ENCODE measurements at regions not wholly inside any gene's neighbourhood (a gene's known extent, or its start where the extent isn't known, plus 50 kb on each side); places are given as distances from the start of the nearest gene placed in this dataset.
A peak's percentile ranks its signal among the peaks of the same experiment; 100 is the strongest.
"Not testable (repeated sequence)": the region's sequence is repeated elsewhere in the genome, so short reads cannot be mapped to it uniquely, and the experiment has no call there.

DNA sequence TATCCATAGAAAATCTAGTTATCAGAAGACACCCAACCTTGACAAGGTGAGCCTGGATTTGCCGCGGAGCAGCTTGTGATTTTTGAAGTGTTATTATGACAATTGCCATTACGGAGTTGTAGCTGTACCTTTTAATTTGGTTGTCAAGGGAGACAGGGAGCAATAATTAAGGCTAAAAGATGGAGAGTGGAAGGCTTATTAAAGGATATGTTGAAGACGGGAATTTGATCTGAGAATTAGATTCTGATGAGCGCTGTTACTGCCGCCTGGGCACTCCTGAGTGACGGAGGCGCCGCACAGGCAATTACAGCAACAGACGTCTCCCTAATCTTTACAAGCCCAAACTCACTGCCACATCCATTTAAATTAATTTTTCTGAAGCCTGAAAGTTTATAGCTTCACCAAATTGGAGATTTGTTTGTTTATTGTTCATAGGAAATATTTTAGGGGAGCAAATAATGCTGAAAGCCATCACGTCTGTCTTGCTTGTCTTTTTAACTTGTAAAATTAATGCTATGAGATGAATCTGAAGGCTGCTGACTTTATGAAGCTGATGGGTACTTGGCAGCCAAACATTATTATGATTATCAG is 475.0 kb upstream of the ADARB2 start:
- FAIRE-seq (no peak), DNase-seq (ENCODE audit: low spot score) (no peak)

DNA sequence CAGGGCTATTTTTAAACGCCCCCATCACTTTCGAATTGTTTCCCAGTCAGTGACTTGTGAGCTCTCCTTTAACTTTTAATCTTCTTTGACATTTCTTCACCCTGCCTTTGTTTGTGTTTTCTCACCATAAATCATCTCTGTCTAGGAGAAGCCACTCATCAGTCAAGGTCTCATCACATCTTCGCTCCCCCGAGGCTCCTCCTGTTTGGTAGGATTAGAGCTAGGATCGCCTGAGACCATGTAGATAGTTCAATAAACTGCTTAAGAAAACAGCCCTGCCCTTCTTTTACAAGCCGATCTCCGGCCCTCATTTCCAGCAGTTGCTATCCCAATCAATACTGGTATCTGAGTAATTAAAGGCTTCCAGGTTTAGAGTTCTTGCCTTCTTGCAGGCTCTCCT is 472.8 kb upstream of the ADARB2 start:
- FAIRE-seq (no peak), DNase-seq (ENCODE audit: low spot score) (no peak)

DNA sequence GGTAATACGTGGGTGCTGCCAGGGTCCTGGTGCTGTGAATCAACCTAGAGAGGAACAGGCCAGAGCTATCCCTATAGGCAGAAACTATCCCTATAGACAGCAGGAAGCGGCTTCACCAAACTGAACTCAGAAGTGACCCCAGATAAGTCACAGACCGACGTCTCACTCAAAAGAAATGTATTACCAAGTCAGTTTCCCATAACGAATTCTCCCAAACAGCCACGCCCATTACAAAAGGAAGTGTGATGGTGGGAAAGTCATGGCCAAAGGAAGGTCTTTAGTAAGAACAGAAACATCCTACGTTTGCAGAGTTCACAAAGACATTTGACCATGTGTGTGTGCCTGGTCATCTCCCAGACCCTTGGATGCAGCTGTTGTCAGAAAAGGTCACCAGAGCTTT is 470.8 kb upstream of the ADARB2 start:
- no peak for FAIRE-seq
- DNase-seq (ENCODE audit: low spot score) = no peak

DNA sequence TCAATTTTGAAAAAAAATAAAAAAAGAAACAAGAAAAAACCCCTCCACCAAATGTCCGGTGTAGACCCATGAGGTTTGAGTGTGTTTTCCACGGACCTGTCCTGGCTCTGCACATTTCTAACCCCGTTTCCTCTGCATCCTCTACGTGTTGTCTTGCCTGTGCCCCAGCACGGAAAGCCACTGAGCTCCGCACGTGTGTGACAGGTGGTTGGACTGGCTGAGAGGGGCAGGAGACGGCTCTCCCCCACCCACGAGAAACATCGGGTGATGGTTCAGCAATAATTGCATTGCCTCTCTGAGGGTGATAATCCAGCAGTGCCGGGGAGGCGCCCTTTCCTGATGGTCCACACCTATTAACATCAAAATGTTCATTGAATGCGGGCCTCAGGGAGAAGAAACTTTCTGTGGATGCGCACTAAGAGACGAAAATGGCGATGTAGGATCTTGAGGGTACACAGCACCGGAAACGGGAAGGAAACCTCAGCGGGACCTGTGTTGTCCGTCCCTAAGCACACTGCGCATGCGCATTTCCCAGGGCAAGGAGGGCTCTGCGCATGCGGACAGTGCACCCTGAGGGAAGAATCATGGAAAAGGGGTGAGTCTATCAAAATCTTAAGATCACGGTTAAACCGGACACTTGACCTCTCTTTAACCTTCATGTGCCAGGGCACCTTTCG is 470.1 kb upstream of the ADARB2 start:
- no peak for FAIRE-seq

DNA sequence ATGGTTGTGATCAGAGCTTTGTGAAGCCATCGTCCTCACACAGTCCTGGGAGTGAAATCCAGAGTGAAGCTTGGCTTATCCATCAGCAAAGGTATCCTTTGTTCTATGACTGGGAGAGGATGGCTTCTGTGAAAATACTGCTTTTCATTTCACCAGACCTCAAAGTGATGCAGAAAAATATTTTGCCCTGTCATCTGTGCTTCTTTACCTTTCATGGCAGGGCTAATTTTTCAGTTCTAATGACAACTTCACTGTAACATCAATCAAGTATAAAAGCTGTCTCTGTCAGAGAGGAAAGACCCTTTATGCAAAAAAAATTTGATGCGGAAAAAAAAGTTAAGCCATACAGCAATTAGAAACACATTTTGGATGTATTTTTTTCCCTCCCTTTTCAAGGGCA is 468.1 kb upstream of the ADARB2 start:
- FAIRE-seq (no peak), DNase-seq (ENCODE audit: low spot score) (no peak)

More for the DNA sequence above, 470.1 kb upstream of the ADARB2 start:
- no peak for DNase-seq (ENCODE audit: low spot score)

DNA sequence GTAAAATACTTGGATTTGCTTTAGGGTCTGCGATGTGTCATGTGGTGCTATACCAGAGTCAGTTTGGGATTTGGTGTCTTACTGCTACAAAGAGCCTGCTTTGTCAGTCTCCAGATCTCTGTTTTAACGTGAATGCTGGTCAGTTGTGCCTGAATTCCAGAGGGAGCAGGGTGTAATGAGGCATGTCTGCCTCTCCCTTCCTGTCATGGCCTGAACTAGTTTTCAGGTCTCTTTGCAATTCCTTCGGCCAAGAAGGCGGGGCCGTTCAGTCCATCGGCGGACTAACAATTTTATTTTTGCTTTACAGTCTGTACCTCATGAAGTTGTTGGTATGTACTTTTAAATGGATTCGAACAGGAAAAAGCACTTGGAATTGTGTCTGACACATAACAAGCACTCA is 465.1 kb upstream of the ADARB2 start:
- FAIRE-seq = no peak
- DNase-seq (ENCODE audit: low spot score) = no peak

DNA sequence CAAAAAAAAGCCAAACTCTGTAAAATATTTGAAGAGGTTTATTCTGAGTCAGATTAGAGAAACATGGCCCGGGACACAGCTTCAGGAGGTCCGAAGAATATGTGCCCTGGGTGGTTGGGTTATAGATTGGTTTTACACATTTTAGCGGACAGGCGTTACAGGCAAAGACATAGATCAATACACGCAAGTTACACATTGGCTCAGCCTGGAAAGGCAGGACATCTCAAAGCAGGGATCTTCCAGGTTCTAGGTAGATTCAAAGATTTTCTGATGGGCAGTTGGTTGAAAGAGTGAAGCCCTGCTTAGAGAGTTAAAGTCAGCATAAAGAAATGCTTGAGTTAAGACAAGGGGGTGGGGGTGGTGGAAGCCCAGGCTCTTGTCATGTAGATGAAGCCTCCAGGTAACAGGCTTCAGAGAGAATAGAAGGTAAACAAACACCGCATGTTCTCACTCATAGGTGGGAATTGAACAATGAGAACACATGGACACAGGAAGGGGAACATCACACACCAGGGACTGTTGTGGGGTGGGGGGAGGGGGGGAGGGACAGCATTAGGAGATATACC is 464.3 kb upstream of the ADARB2 start:
- DNase-seq (ENCODE audit: low spot score) (no peak), FAIRE-seq (no peak)

DNA sequence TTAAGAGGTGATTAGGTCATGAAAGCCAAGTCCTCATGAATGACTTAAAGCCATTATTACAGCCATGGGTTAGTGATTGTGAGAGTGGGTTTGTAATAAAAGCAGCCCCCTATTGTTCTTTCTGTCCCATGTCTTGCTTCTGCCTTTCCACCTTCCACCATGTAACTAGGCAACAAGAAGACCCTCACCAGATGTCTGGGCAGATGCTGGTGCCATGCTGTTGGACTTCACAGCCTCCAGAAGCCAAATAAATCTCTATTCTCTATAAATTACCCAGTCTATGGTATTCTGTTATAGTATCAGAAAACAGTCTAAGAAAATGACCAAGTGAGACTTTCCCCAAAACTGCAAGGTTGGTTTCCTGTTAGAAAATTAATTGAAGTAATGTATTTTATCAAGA is 460.3 kb upstream of the ADARB2 start:
- DNase-seq (ENCODE audit: low spot score) (no peak), FAIRE-seq (no peak)

DNA sequence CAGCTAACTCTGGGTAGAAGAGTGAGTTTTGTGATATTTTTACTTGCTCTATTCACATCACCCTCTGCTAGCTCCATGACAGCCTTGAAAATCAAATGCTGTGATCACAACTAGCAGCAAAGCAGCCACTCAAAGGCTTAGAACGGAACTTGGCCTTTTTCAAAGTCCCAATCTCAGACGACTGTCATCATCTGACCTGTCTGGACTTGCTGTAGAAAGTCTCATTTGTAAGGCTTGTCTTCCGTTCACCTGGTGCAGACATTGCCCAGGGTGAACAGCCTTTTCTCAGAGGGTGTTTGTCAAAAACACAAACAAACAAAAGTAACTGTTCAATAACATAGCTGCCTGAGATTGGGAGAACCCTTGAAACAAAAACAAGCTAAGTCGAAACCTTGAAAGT is 458.9 kb upstream of the ADARB2 start:
- FAIRE-seq (no peak), DNase-seq (ENCODE audit: low spot score) (no peak)

DNA sequence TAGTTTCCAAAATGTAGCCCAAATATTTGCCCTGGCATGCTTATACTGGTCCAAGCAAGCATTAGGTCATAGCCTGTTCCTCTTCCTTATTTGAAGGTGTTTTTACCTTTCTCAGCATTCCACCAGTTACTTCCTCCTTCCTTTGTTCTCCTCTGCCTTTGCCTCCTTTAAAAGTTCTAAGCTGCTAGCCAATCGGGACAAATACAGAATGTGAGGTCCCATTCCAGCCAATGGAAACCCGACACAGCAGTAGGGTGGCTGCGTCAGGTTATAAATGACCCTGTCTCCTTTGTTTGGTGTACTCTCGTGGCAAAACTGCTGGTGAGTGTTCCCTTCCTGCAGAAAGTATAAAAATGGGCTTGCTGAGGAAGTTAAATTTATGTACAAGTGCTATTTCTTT is 452.0 kb upstream of the ADARB2 start:
- not testable (repeated sequence) for DNase-seq (ENCODE audit: low spot score); FAIRE-seq

DNA sequence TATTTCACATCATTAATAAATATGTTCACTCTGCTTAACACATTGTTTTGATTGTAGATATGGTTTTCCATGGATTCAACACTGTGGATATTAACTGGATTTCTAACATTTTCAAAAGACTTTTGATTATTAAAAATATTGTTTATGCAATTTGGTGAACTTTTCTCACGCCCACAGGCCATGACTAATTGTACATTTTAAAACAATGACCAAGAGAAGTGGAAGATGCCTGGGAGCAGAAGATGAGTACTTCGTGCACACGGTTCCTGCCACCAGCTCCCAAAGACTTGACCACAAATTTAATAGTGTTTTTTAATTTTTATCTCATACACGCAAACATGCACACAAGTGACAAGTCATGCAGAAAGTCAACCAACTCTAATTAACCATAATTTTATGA is 451.0 kb upstream of the ADARB2 start:
- DNase-seq (ENCODE audit: low spot score) = no peak
- FAIRE-seq = no peak

DNA sequence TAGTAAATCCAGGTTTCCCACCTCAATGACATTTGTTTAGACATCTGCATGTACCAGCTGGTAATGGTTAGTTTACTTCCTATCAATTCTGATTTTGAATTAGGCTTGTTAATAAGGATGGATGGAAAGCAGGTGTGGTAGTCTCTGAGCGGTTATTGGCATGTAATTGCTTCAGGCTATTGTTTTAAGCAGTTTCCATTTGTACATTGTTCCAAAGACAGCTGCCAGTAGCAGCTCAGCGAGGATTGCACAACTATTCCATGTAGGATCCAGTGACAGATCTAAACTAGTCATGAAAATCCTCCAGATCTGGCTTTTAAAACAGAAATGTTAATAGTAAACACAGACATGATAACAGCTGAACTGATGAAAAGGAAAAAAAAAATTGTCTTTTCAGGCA is 436.0 kb upstream of the ADARB2 start:
- DNase-seq (ENCODE audit: low spot score) = no peak
- no peak for FAIRE-seq

DNA sequence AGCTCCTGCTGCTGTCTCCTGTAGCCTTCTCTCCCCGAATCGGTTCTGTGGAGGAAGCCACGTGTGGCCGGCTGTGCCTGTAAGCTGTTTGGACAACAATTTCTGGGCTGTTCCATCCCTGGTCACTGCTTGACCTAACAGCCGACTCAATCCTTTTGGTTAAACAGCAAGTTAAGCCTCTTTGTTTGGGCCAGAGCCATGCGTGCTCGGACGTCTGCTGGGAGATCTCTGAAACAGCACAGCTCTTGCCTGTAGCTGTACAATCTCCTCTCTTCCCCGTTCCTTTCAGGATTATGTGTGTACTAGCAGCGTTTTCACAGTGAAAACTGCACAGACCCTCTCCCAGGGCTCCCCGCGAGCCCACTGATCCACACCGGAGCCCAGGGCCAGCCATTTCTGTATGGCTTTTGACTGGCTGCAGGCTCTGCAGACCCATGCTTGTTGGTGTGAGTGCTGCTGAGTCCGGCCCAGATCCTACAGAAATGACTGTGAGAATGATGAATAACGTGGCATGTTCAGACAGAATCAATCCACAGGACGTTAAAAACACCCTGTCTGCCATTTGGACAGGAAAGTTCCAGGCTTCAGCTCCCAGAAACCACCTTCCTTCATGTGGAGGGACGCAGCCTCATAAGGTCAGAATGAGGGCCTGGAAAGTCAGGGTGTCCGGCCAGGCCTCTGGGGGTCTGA is 428.6 kb upstream of the ADARB2 start:
- FAIRE-seq (no peak), DNase-seq (ENCODE audit: low spot score) (no peak)

DNA sequence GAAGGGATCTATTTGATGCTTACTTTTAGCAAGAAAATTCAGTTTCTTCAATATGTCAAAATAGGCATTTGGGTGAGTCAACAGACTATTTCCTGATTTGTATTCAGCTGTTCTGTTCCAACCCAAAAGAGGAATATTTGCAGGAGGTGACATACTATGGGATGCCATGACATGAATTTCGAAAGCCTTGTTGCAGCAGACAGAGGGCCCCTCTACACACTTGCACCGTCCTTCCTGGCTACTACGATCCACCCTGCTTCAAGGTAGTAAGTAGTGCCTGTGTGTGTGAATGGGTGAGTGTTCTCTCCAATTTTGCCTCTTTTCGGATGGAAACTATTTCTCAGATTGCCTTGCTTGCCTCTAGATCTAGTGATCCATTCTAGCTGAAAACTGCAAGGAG is 413.0 kb upstream of the ADARB2 start:
- DNase-seq (ENCODE audit: low spot score) (no peak), FAIRE-seq (no peak)

DNA sequence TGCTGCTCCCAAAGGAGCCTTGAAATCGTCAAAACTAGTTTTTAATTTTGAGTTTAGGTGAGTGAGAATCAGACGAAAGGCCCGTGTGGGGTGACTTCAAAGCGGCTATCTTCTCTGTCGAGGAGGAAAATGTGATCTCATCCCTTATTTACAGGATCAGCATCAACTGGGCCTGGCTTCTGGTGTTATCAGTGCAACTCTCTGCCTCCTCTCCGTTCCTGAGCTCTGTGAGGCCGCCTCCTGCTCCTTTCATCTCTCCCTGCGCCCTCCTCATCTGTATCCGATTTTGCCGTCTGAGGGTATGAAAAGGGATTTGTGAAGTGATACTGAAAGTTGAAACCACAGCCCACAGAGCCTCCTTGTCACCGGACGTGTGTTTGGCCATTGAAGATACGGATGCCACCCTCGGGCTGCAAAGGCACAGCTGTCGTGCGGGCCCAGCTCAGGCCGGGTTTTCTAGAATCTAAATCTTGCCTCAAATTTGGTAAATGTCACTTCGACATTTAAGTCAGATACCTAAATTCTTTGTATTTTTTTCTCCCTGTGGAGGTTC is 408.7 kb upstream of the ADARB2 start:
- no peak for DNase-seq (ENCODE audit: low spot score)
- no peak for FAIRE-seq

DNA sequence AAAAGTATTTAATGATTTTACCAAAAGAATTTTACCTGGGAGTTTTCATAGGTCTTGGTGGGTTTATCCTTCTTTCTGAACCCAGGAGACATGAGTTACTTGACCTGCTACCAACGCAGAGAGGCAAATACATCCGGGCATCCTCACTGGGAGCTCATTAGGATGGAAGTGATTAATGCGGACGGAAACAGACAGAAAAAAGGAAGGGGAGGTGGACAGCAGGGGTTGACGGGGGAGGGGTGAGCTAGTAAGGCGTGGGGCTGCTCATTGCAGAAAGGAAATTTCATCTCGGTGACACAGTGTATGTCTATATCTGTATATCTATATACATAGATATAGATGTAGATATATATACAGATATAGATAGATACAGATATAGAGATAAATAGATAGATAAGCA is 408.2 kb upstream of the ADARB2 start:
- DNase-seq (ENCODE audit: low spot score) (no peak), FAIRE-seq (no peak)

DNA sequence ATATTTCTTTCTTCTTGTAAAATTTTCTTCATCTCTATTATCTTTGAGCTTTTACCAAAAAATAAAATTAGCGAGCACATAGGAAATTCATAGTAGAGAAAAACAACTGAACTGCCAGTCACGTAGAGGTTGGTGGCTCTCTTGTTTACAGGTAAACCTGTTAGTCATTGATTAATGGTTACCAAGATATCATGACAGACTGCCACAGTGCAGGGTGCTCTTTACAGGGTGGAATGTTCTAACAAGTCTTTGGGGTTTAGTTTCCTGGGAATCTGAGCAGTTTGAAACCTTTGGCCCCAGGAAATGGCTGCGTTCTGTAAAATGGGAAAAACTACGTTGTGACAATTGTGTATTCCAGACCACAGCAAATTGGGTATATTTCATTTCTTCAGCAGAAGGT is 407.3 kb upstream of the ADARB2 start:
- FAIRE-seq (no peak), DNase-seq (ENCODE audit: low spot score) (no peak)

DNA sequence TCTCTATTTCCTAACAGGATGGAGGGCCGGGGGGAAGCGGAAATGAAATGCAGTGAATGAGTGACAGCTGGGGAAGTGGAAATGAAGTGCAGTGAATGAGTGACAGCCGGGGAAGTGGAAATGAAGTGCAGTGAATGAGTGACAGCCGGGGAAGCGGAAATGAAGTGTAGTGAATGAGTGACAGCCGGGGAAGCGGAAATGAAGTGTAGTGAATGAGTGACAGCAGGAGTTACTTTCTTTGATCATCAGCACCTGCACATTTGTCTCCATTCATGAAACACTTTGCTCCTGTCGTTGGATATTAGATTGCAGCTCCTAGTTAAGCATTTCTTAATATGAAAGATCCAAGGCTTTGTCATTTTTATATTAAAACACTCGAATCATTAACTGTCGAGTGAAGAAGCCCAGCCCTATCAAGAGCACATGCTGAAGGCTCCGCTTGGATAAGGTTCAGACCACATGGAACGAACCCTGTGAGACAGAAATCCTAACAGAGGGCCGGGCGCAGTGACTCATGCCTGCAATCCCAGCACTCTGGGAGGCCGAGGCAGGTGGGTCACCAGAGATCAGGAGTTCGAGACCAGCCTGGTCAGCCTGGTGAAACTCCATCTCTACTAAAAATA is 406.0 kb upstream of the ADARB2 start:
- FAIRE-seq (no peak), DNase-seq (ENCODE audit: low spot score) (no peak)

DNA sequence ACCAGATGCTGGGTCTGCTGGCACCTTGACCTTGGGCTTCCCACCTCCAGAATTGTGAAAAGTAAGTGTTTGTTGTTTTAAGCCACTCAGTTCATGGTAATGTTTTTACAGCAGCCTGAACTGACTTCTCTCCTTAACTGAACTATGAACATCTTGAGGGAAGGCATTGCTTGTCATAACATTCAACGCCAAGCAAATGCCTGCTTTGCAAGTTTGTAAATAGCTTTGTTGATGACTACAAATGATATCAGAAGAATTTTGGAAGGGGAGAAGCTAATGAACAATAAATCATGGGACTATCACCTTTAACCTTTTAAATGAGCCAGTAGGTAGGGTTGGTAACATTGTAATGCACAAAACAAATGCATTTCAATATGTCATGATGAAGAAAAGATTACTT is 402.4 kb upstream of the ADARB2 start:
- DNase-seq (ENCODE audit: low spot score) (no peak), FAIRE-seq (no peak)

DNA sequence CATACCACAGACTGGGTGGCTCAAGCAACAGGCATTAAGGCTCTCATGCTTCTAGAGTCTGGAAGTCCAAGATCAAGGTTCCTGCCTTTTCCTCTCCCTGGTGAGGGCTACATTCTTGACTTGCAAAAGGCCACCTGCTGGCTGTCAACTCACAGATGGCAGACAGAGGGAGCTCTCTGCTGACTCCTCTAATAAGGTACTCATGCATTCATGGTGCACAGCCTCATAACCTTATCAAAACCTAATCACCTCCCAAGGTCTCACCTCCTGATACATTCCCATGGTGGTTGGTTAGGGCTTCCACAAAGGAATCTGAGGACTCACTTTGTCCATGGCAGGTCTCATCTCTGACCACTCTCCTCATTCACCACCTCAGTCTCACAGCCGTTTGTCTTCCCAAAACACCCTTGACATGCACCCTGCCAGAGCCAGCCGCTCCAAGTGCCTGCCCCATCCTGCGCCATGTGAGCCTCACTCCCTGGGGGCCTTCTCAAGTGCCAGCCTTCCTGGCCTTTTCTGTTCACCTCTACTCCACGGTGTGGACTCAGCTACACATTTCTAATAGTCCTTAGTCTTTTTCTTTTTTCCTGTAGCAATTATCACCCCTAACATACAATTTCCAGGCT is 400.3 kb upstream of the ADARB2 start:
- FAIRE-seq (no peak), DNase-seq (ENCODE audit: low spot score) (peak; percentile 6)

DNA sequence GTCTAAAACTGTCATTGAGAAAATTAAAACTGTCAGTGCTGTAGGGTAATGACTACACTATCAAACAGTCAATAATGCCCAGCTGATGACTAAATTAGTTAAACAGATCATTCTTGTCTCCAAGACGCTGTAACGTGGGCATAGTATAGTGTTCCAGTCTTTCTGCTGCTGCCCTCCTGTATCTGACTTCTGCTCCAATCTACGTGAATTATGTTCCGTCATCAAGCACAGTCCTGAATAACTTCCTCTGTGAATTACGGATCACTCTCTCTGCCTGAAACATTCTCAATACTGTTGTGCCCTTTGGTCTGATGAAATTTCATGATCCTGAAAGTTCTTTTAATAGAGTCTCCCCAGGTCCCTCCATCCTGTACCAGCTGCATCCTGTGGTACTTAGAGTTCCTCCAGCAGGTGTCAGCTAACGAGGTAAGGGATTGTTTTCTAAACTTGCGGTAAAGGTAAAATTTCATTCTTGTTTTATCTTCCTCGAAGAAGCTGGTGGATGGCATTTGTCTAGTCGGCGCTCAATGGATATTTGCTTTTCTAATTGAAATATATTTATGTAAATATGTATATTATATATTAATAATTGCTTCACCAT is 393.5 kb upstream of the ADARB2 start:
- FAIRE-seq (no peak), DNase-seq (ENCODE audit: low spot score) (no peak)

Measured in urothelium cell line (cell line).